ENCODE measurements at regions not wholly inside any gene's neighbourhood (a gene's known extent, or its start where the extent isn't known, plus 50 kb on each side); places are given as distances from the start of the nearest gene placed in this dataset.
A peak's percentile ranks its signal among the peaks of the same experiment; 100 is the strongest.

- DNase-seq (no peak), ATAC-seq (no peak)
- no peaks in the 10 kb centered on the region for H3K9me3 ChIP-seq
- intact Hi-C loops (cut with DNase I): no loop called here
- no peaks in the 10 kb centered on the region for H3K36me3 ChIP-seq (replicated peaks in 1 of 2; ENCODE audit: insufficient read depth in 1 of 2, low read depth in 2 of 2)
- peaks cover 5% of the 10 kb centered on the region for H3K4me1 ChIP-seq
- H3K27me3 ChIP-seq: no peaks in the 10 kb centered on the region
- no peak overlapping the region for H3K27ac ChIP-seq
- TF ChIP-seq POLR2A (IDR thresholded peaks at IDR 0.05) (no peak), CTCF (IDR thresholded peaks at IDR 0.05) (peak in 3 of 7 experiments; percentile 7 to 17 (median 8))
- H3K4me3 ChIP-seq: no peak overlapping the region
Measured at GRCh38 chr4:156593464-156593863, 378.1 kb downstream of the PDGFC start.

- no peaks in the 10 kb centered on the region for H3K36me3 ChIP-seq (replicated peaks in 1 of 2; ENCODE audit: insufficient read depth in 1 of 2, low read depth in 2 of 2)
- H3K9me3 ChIP-seq: no peaks in the 10 kb centered on the region
- intact Hi-C loops (cut with DNase I): no loop called here
- DNase-seq: no peak
- TF ChIP-seq POLR2A (IDR thresholded peaks at IDR 0.05) (no peak), CTCF (IDR thresholded peaks at IDR 0.05) (no peak)
- H3K27me3 ChIP-seq: no peaks in the 10 kb centered on the region
- no peak for ATAC-seq
- H3K4me3 ChIP-seq: no peak overlapping the region
- no peak overlapping the region for H3K27ac ChIP-seq
- WGBS, 2 donors: 69 to 72% methylated on average over 3 of the region's 3 CpGs
- H3K4me1 ChIP-seq: peaks cover 5% of the 10 kb centered on the region
Measured at GRCh38 chr4:156591679-156592078, 379.9 kb downstream of the PDGFC start.

- no peaks in the 10 kb centered on the region for H3K27me3 ChIP-seq
- no peaks in the 10 kb centered on the region for H3K36me3 ChIP-seq (replicated peaks in 1 of 2; ENCODE audit: insufficient read depth in 1 of 2, low read depth in 2 of 2)
- ATAC-seq: no peak
- H3K4me3 ChIP-seq: no peak overlapping the region
- DNase-seq: no peak
- whole genome bisulfite sequencing, 2 donors: 28 to 35% methylated on average over 5 of the region's 5 CpGs
- no peaks in the 10 kb centered on the region for H3K4me1 ChIP-seq
- intact Hi-C loops (cut with DNase I): no loop called here
- H3K9me3 ChIP-seq: no peaks in the 10 kb centered on the region
- H3K27ac ChIP-seq: peak overlapping the region in 2 of 4 donors; percentile 25 to 38
- TF ChIP-seq POLR2A (IDR thresholded peaks at IDR 0.05) (no peak), CTCF (IDR thresholded peaks at IDR 0.05) (no peak)
Measured at GRCh38 chr4:156584100-156584499, 387.5 kb downstream of the PDGFC start.

- WGBS, 2 donors: 71 to 73% methylated on average over 2 of the region's 2 CpGs
- TF ChIP-seq POLR2A (IDR thresholded peaks at IDR 0.05) (no peak), CTCF (IDR thresholded peaks at IDR 0.05) (no peak)
- ATAC-seq (no peak), DNase-seq (no peak)
- Histone ChIP-seq H3K4me3 (no peak overlapping the region), H3K4me1 (no peaks in the 10 kb centered on the region), H3K27me3 (no peaks in the 10 kb centered on the region), H3K36me3 (replicated peaks in 1 of 2; ENCODE audit: insufficient read depth in 1 of 2, low read depth in 2 of 2) (no peaks in the 10 kb centered on the region), H3K9me3 (no peaks in the 10 kb centered on the region), H3K27ac (no peak overlapping the region)
- intact Hi-C loops (cut with DNase I): no loop called here
Measured at GRCh38 chr4:156583265-156583664, 388.3 kb downstream of the PDGFC start.

GRCh38 chr4:156581282-156582063 is 390.1 kb downstream of the PDGFC start:
- Histone ChIP-seq H3K4me1 (no peaks in the 10 kb centered on the region), H3K27ac (no peak overlapping the region), H3K36me3 (replicated peaks in 1 of 2; ENCODE audit: insufficient read depth in 1 of 2, low read depth in 2 of 2) (no peaks in the 10 kb centered on the region), H3K9me3 (no peaks in the 10 kb centered on the region), H3K4me3 (no peak overlapping the region), H3K27me3 (no peaks in the 10 kb centered on the region)
- intact Hi-C loops (cut with DNase I): no loop called here
- ATAC-seq (no peak), DNase-seq (no peak)
- WGBS, 2 donors: 37% methylated on average over 3 of the region's 3 CpGs
- TF ChIP-seq CTCF (IDR thresholded peaks at IDR 0.05) (no peak), POLR2A (IDR thresholded peaks at IDR 0.05) (no peak)

All from body of pancreas (tissue), 4 donors.